A549 (cell line): ENCODE measurements at regions not wholly inside any gene's neighbourhood (a gene's known extent, or its start where the extent isn't known, plus 50 kb on each side); places are given as distances from the start of the nearest gene placed in this dataset.

ENCODE experiments used
- ATAC-seq, 2 experiments: fragments of 200-7000 bp in 1 of 2; fragments of >200 bp in 1 of 2; cut with Nextera tagmentation in 1 of 2; cut with Tn5 transposase in 1 of 2; 3 replicates each; pipeline versions ENCODE4 v1.8.0 to v1.9.1; 2018 to 2020; ENCODE audit warnings: mild to moderate bottlenecking in 1 of 2, moderate library complexity in 1 of 2
- CTCF ChIA-PET: fragments of 300-600 bp; sonication (Branson Sonifier 250); formaldehyde crosslinking; extraction: SDS; loops from one replicate; lab custom pipeline; 2021; ENCODE audit warnings: antibody characterized with exemption, inconsistent platforms; lab: Yijun Ruan, JAX
- POLR2A ChIA-PET: fragments of 350-600 bp; formaldehyde crosslinking; extraction: SDS; loops from one replicate; lab custom pipeline; 2021; ENCODE audit warnings: antibody characterized with exemption, inconsistent platforms; lab: Yijun Ruan, JAX
- DNase-seq, 2 experiments: peaks; one replicate each; pipeline versions ENCODE4 v3.0.0 to v3.0.0-alpha.2; 2011 to 2016; ENCODE audit warnings: low read depth in 1 of 2, low spot score in 1 of 2
- FAIRE-seq: peaks from 2 replicates; lab custom pipeline; 2011; peaks lifted over from hg19 to GRCh38; lab: Jason Lieb, UNC
- H3K27ac ChIP-seq, 2 experiments: fragments of >200 bp; sonication (Bioruptor Twin); formaldehyde crosslinking; 3 replicates each; pipeline ENCODE4 v1.5.1; 2016 to 2017
- H3K4me1 ChIP-seq: fragments of >200 bp; sonication (Bioruptor Twin); formaldehyde crosslinking; 3 replicates; pipeline ENCODE4 v1.6.1; 2016
- H3K4me2 ChIP-seq: fragments of >200 bp; sonication (Bioruptor Twin); formaldehyde crosslinking; 3 replicates; pipeline ENCODE4 v1.6.1; 2016
- H3K4me3 ChIP-seq: fragments of >200 bp; sonication (Bioruptor Twin); formaldehyde crosslinking; 3 replicates; pipeline ENCODE4 v1.5.1; 2016
- H3K9me3 ChIP-seq: fragments of >200 bp; sonication (Bioruptor Twin); formaldehyde crosslinking; 3 replicates; pipeline ENCODE4 v1.6.1; 2016
- BCL3 ChIP-seq: fragments of >200 bp; sonication (Bioruptor Twin); formaldehyde crosslinking; IDR thresholded peaks from 3 replicates; pipeline ENCODE4 v1.6.1; 2016
- CEBPB ChIP-seq, 2 experiments: fragments of >200 bp in 1 of 2; sonication (Bioruptor Twin) in 1 of 2; formaldehyde crosslinking in 1 of 2; IDR thresholded peaks; 2 replicates each; pipeline ENCODE4 v1.6.1; 2012 to 2016
- CTCF ChIP-seq: fragments of >200 bp; sonication (Bioruptor Twin); formaldehyde crosslinking; IDR thresholded peaks from 3 replicates; pipeline ENCODE4 v1.5.1; 2016
- E2F6 ChIP-seq: IDR thresholded peaks from 2 replicates; pipeline ENCODE4 v1.6.1; 2012; ENCODE audit warnings: low read depth, borderline replicate concordance
- ESRRA ChIP-seq: fragments of 150-350 bp; IDR thresholded peaks from 2 replicates; pipeline ENCODE4 v1.6.1; 2014; ENCODE audit warnings: mild to moderate bottlenecking, low read length, borderline replicate concordance
- GATA3 ChIP-seq: IDR thresholded peaks from 2 replicates; pipeline ENCODE4 v1.6.1; 2012; ENCODE audit warnings: borderline replicate concordance
- HDAC2 ChIP-seq: fragments of 200-600 bp; sonication (generic); IDR thresholded peaks from 2 replicates; pipeline ENCODE4 v1.6.1; 2016
- HMGXB4 ChIP-seq: fragments of 250-450 bp; sonication (Bioruptor Pico); IDR thresholded peaks from 2 replicates; pipeline ENCODE4 v1.5.0; 2021; ENCODE audit warnings: mild to moderate bottlenecking, moderate library complexity, borderline replicate concordance
- HOXB5 ChIP-seq: fragments of 250-450 bp; sonication (Bioruptor Pico); IDR thresholded peaks from 2 replicates; pipeline ENCODE4 v1.5.0; 2020; ENCODE audit warnings: mild to moderate bottlenecking, moderate library complexity
- JUN ChIP-seq, 2 experiments: fragments of >200 bp; sonication (Bioruptor Twin); formaldehyde crosslinking; IDR thresholded peaks; 2 replicates in 1 of 2; 3 replicates in 1 of 2; pipeline ENCODE4 v1.6.1; 2016 to 2017
- MAX ChIP-seq: IDR thresholded peaks from 2 replicates; pipeline ENCODE4 v1.6.1; 2012
- MYC ChIP-seq: IDR thresholded peaks from 2 replicates; pipeline ENCODE4 v1.6.1; 2012; ENCODE audit warnings: mild to moderate bottlenecking, inconsistent platforms, low read length, improper control_type of control experiment, borderline replicate concordance
- NFE2L2 ChIP-seq: fragments of 150-350 bp; conservative IDR thresholded peaks from 2 replicates; pipeline ENCODE4 v1.6.1; 2014; ENCODE audit warnings: low read length
- PHF8 ChIP-seq: fragments of 200-600 bp; sonication (generic); IDR thresholded peaks from 2 replicates; pipeline ENCODE4 v1.6.1; 2016; ENCODE audit warnings: low read depth, mild to moderate bottlenecking, antibody characterized with exemption, moderate library complexity, borderline replicate concordance
- POLR2A ChIP-seq: IDR thresholded peaks from 2 replicates; pipeline ENCODE4 v1.6.1; 2012; ENCODE audit warnings: mild to moderate bottlenecking, low read length
- RAD21 ChIP-seq, 2 experiments: fragments of >200 bp in 1 of 2; sonication (Bioruptor Twin) in 1 of 2; formaldehyde crosslinking in 1 of 2; IDR thresholded peaks in 1 of 2; conservative IDR thresholded peaks in 1 of 2; 2 replicates in 1 of 2; 3 replicates in 1 of 2; pipeline ENCODE4 v1.6.1; 2012 to 2018; ENCODE audit warnings: inconsistent platforms in 1 of 2
- RFX5 ChIP-seq: fragments of 450-650 bp; IDR thresholded peaks from 2 replicates; pipeline ENCODE4 v1.7.1; 2014; ENCODE audit warnings: antibody characterized with exemption, mild to moderate bottlenecking, moderate library complexity
- RNF2 ChIP-seq: fragments of 200-600 bp; sonication (generic); IDR thresholded peaks from 2 replicates; pipeline ENCODE4 v1.6.1; 2016; ENCODE audit warnings: low read depth, mild to moderate bottlenecking, antibody characterized with exemption, moderate library complexity, borderline replicate concordance
- SMC3 ChIP-seq: fragments of >200 bp; sonication (Bioruptor Twin); formaldehyde crosslinking; IDR thresholded peaks from 3 replicates; pipeline ENCODE4 v1.6.1; 2018; ENCODE audit warnings: inconsistent platforms
- ZC3H11A ChIP-seq: fragments of 450-650 bp; IDR thresholded peaks from 2 replicates; pipeline ENCODE4 v1.6.1; 2014; ENCODE audit warnings: antibody characterized with exemption, mild to moderate bottlenecking
- ZNF302 ChIP-seq: fragments of 250-450 bp; sonication (Bioruptor Pico); IDR thresholded peaks from 2 replicates; pipeline ENCODE4 v1.9.0; 2021; ENCODE audit warnings: inconsistent platforms, mild to moderate bottlenecking, moderate library complexity
- WGBS: methylation state at CpG from one replicate; pipeline ENCODE4 v1.1.6; 2017; ENCODE audit errors: missing lambda C conversion rate; 5-methylcytosine and 5-hydroxymethylcytosine counted together

GRCh38 chr22:46035742-46036557 lies 59.0 kb upstream of the WNT7B start:
- POLR2A ChIA-PET = interaction anchor here (0.5 to 4.5 kb wide), 16 partner anchors 10 to 929 kb away, joined by 3 to 63 read pairs (median 5); no protein-coding TSS in a partner anchor
- Histone ChIP-seq H3K4me3 (peak overlapping the region; percentile 82), H3K4me2 (peak overlapping the region; percentile 96), H3K27ac (peak overlapping the region; percentile 92 to 95), H3K4me1 (peaks cover 15% of the 10 kb centered on the region), H3K9me3 (no peaks in the 10 kb centered on the region)
- no peak for FAIRE-seq
- CTCF ChIA-PET = interaction anchor here (0.6 to 6.0 kb wide), 18 partner anchors 9 to 386 kb away, joined by 3 to 66 read pairs (median 5); no protein-coding TSS in a partner anchor
- peak; percentile 22; the same call in 1 of the 3 replicates for TF ChIP-seq BCL3
- peak; percentile 42 to 48; a peak in 1 of 4 replicates for TF ChIP-seq CEBPB (IDR thresholded peaks at IDR 0.05)
- peak; percentile 52; the same call in 1 of the 2 replicates for TF ChIP-seq E2F6
- no peak for TF ChIP-seq HMGXB4 (CRISPR knock-in tag)
- no peak for TF ChIP-seq HDAC2
- TF ChIP-seq RFX5 = no peak
- no peak for TF ChIP-seq HOXB5 (CRISPR knock-in tag)
- TF ChIP-seq CTCF = no peak
- peak in 1 of 2 experiments; percentile 72; a peak in 1 of 5 replicates for TF ChIP-seq JUN (IDR thresholded peaks at IDR 0.05)
- peak; percentile 68 for TF ChIP-seq POLR2A
- peak; percentile 51 for TF ChIP-seq MAX
- peak; percentile 36; the same call in 1 of the 2 replicates for TF ChIP-seq PHF8
- ATAC-seq = peak; percentile 90 to 94
- peak; percentile 87 to 98 for DNase-seq
- WGBS = no CpG with 5 or more reads among the region's 84 CpGs

- peak overlapping the region; percentile 92 to 95 for H3K27ac ChIP-seq
- TF ChIP-seq RNF2 = no peak
- no peak for TF ChIP-seq NFE2L2
- no peak for TF ChIP-seq GATA3
- peak; percentile 37; the same call in 2 of the 3 replicates for TF ChIP-seq CTCF
- no peak for TF ChIP-seq MYC
- TF ChIP-seq CEBPB (IDR thresholded peaks at IDR 0.05) = no peak
- no peak for TF ChIP-seq ZC3H11A
- no peak for TF ChIP-seq ESRRA
- peak; percentile 46; the same call in 1 of the 3 replicates for TF ChIP-seq SMC3
- peak; percentile 42 to 44; a peak in 4 of 5 replicates for TF ChIP-seq RAD21 (conservative IDR thresholded peaks at IDR 0.05 in 1 of 2, IDR thresholded peaks at IDR 0.05 in 1 of 2)
- TF ChIP-seq ZNF302 (CRISPR knock-in tag) = no peak
- TF ChIP-seq, all 56 proteins: peak for 3
- DNase-seq (peak; percentile 65 to 69), ATAC-seq (peak; percentile 80 to 83), FAIRE-seq (no peak)
- H3K4me2 ChIP-seq = peak overlapping the region; percentile 96
- ChIA-PET POLR2A (interaction anchor here (0.9 to 4.5 kb wide), 8 partner anchors 11 to 41 kb away, joined by 3 to 63 read pairs (median 8); no protein-coding TSS in a partner anchor), CTCF (interaction anchor here (0.6 to 6.0 kb wide), 19 partner anchors 10 to 544 kb away, joined by 3 to 66 read pairs (median 3); no protein-coding TSS in a partner anchor)
- no peaks in the 10 kb centered on the region for H3K9me3 ChIP-seq
- 50% methylated on average over 10 of the region's 18 CpGs for WGBS
- peaks cover 15% of the 10 kb centered on the region for H3K4me1 ChIP-seq
- peak overlapping the region; percentile 82 for H3K4me3 ChIP-seq
These were observed 59.8 kb upstream of the WNT7B start for GRCh38 chr22:46036558-46037408.
